ENCODE measurements at regions not wholly inside any gene's neighbourhood (a gene's known extent, or its start where the extent isn't known, plus 50 kb on each side); places are given as distances from the start of the nearest gene placed in this dataset.

DNA sequence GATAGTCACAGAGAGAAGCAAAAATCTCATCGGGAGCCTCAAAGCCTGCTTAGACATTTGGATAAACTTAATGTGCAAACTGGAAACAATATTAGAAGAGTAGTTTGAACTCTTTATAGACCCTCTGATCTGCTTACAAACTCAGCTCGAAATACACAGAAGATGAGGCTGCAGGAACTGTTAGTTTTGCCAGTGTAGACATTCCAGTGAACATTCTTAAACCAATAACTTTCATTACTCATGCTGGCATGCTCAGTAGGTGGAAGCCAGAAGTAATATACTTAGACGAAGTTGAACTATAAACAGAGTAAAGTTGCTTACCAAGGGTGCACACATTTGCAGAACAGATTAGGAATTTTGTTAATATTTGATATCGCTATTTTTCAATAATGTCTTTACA lies 303.5 kb downstream of the ANKRD50 start:
- no peak for DNase-seq (ENCODE audit: low spot score)
- TF ChIP-seq, protein P1, sequence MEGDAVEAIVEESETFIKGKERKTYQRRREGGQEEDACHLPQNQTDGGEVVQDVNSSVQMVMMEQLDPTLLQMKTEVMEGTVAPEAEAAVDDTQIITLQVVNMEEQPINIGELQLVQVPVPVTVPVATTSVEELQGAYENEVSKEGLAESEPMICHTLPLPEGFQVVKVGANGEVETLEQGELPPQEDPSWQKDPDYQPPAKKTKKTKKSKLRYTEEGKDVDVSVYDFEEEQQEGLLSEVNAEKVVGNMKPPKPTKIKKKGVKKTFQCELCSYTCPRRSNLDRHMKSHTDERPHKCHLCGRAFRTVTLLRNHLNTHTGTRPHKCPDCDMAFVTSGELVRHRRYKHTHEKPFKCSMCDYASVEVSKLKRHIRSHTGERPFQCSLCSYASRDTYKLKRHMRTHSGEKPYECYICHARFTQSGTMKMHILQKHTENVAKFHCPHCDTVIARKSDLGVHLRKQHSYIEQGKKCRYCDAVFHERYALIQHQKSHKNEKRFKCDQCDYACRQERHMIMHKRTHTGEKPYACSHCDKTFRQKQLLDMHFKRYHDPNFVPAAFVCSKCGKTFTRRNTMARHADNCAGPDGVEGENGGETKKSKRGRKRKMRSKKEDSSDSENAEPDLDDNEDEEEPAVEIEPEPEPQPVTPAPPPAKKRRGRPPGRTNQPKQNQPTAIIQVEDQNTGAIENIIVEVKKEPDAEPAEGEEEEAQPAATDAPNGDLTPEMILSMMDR (IDR thresholded peaks at IDR 0.05) = no peak
- no peak overlapping the region for H3K4me3 ChIP-seq
- H3K27ac ChIP-seq = no peak overlapping the region

DNA sequence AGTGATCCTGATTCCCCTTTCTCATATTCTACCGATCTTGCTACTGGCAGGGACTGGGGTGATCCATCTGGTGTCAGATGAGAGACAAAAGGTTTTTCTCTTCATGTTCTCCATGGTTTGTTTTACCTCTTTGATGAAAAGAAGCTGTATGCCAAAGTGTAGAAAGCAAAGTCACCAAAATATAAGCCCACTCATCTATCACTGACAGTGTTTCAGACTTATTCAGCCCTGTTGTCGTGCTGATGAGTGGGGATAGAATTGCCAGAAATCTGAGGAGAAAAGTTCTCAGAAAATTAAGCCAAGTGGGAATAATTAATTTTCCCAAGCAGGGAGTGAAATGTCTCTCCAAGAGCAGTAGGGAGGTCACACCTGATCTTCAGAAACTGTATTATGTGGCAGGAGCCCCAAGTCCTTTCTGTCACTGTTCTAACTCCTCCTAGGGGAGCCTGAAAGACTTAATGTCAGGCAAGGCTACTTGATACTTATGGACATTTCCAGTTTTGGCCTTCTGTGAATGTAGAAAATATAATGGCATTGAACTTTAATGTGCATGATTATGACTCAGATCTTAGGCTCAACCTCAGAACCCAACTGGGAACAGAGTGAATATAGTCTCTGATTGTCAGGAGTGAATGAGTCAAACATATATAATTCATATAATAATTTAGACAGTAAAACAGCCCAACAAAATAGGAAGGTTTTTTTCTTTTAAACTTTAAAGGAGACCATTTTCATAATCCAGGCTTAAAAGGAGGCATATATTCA lies 298.1 kb downstream of the ANKRD50 start:
- TF ChIP-seq, protein P1 (IDR thresholded peaks at IDR 0.05) = no peak
- Histone ChIP-seq H3K27ac (no peak overlapping the region), H3K4me3 (no peak overlapping the region)
- DNase-seq (ENCODE audit: low spot score) = no peak

DNA sequence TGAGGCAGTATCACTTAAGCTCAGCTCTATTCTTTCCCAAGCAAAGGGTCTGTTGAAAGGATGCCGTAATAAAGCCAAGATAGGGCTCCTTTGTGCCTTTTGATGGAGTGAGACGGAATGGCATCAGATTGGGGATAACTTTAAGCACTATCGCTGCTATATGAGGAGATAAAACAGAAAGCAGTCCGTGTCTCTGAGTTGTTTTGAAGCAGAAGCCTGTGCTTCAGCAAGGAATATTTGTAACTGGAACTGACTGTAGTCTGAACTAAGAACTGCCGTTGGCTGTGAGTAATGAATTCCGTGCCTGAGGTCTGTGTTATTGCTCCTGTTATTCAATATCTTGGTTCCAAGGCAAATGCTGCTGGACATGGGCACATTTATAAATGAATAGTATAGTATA lies 297.4 kb downstream of the ANKRD50 start:
- Histone ChIP-seq H3K4me3 (no peak overlapping the region), H3K27ac (no peak overlapping the region)
- DNase-seq (ENCODE audit: low spot score) = no peak
- TF ChIP-seq, protein P1 (IDR thresholded peaks at IDR 0.05) = no peak

DNA sequence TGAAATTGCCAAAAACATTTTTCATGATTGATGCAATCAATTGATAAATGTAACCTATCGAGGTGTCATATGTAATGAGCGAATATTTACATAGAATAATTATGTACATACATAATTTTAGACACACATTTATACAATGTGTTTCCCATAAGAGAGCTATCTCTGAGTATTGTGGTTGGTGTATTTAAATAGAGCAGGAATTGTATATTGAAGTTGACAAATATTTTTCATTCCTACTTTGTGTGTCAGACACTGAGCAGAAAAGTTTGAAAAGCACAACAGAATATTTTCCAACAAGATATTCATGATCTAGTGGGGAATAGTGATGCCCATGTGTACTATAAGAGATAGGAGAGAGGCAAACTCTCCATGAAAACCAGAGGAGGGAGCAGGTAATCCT lies 295.2 kb downstream of the ANKRD50 start:
- H3K27ac ChIP-seq = no peak overlapping the region
- DNase-seq (ENCODE audit: low spot score) = no peak
- H3K4me3 ChIP-seq = no peak overlapping the region
- TF ChIP-seq, protein P1 (IDR thresholded peaks at IDR 0.05) = no peak

DNA sequence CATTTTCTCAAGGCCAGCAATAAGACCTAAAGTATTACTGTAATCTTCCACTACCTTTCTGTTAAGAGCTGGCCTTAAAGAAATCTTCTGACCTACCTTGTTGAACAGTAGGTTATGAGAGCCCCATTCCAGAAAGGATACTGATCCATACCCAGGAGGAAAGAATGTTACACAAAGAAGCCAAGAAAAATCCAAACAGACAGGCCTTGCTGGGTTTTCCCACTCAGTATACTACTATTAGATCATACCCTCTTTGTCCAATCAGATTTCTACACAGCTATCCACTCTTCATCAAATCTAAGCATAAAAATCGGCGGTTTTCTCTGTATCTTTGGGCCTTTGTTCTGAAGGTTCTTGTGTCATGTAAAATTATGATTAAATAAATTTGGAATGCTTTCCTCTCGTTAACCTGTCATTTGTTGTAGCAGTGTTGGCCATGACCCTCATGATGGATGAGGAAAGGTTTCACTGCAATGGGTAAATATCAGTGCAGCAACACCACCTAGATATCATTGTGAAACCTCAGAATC lies 292.3 kb downstream of the ANKRD50 start:
- no peak for DNase-seq (ENCODE audit: low spot score)
- H3K4me3 ChIP-seq = no peak overlapping the region
- TF ChIP-seq, protein P1 (IDR thresholded peaks at IDR 0.05) = no peak
- H3K27ac ChIP-seq = no peak overlapping the region

DNA sequence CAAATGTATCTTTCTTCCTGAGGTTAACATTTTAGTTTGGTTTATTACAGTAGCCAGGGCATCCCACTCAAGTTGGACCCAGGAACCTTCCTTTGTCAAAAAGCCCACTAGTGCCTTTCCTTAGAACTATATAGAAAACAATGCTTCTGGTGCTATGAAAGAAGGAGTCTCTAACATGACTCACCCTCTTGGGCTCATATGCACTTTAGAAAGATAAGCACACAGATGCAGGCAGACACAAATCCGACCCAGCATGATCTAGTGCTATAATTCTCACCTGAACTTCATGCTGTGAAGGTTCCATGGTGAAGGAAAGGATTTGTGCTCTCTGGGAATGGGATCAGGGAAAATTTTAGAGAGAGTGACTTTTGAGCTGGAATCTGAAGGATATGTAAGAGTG lies 289.4 kb downstream of the ANKRD50 start:
- TF ChIP-seq, protein P1 (IDR thresholded peaks at IDR 0.05) = no peak
- DNase-seq (ENCODE audit: low spot score) = no peak
- Histone ChIP-seq H3K27ac (no peak overlapping the region), H3K4me3 (no peak overlapping the region)

DNA sequence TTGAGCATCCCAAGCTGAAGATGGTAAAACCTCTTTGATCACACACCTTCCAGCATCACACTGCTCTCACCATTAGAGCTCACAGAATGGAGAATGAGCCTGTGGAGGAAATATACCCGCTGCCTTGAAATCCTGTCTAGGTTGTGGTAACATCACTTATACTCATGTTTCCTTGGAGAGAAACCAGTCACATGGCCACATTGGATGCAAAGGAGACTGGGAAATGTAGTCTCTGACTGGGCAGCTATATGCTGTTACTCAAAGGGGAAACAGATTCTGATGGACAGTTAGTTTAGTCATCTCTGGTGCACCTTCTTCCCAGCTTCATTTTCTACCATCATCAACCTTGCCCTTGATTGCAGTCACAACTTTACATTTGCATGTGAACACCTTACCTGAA lies 286.3 kb downstream of the ANKRD50 start:
- DNase-seq (ENCODE audit: low spot score) = no peak
- H3K27ac ChIP-seq = no peak overlapping the region
- no peak overlapping the region for H3K4me3 ChIP-seq
- TF ChIP-seq, protein P1 (IDR thresholded peaks at IDR 0.05) = no peak

Measured in coronary artery (tissue), 2 donors.